ENCODE measurements at regions not wholly inside any gene's neighbourhood (a gene's known extent, or its start where the extent isn't known, plus 50 kb on each side); places are given as distances from the start of the nearest gene placed in this dataset.

DNA sequence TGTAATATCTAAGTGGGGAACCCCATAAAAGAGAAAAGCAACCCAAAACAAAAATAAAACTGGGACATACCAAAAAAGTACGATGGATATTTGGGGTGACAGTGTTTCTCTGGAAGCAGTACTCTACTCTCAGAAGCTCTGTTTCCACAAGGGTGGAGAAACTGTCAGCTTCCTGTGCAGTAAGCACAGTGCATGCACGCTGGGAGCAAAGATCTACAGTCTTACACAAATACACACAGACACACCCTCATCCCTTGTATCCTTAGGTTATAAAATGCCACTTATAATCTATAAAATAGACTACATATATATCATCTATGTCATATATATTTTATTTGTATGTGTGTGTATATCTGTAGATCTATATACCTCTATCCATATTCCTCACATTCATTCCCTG lies 225.8 kb upstream of the SOX5 start:
- Histone ChIP-seq H3K9me3 (ENCODE audit: control insufficient read depth, low read depth, low read length) (no peaks in the 10 kb centered on the region), H3K4me3 (ENCODE audit: control insufficient read depth in 2 of 3, extremely low read depth in 1 of 3, insufficient read depth in 2 of 3, low read depth in 1 of 3, low read length in 3 of 3) (no peak overlapping the region), H3K36me3 (ENCODE audit: control insufficient read depth in 2 of 2, extremely low read depth in 1 of 2, insufficient read depth in 2 of 2, low read length in 2 of 2) (no peaks in the 10 kb centered on the region), H2AFZ (ENCODE audit: control insufficient read depth, low read length) (no peak overlapping the region), H4K20me1 (ENCODE audit: control insufficient read depth, extremely low read depth, insufficient read depth, low read length) (no peaks in the 10 kb centered on the region), H3K27me3 (ENCODE audit: control insufficient read depth, extremely low read depth, insufficient read depth, low read length) (no peaks in the 10 kb centered on the region), H3K4me1 (ENCODE audit: control insufficient read depth, extremely low read depth, insufficient read depth, low read length) (no peaks in the 10 kb centered on the region), H3K27ac (ENCODE audit: control insufficient read depth, insufficient read depth, low read length) (no peak overlapping the region), H3K79me2 (ENCODE audit: control insufficient read depth, insufficient read depth, low read length) (no peaks in the 10 kb centered on the region), H3K4me2 (ENCODE audit: control insufficient read depth, extremely low read depth, insufficient read depth, low read depth, low read length) (no peak overlapping the region), H3K9ac (ENCODE audit: control insufficient read depth, extremely low read depth, insufficient read depth, low read length) (no peak overlapping the region), H3K9me1 (ENCODE audit: control insufficient read depth, extremely low read depth, insufficient read depth, low read length) (no peaks in the 10 kb centered on the region)
- dilution Hi-C loops (cut with MboI; ENCODE audit: extremely low pct_ligation_motif_present, low sequenced_read_pairs), result no loop called here
- no peak for TF ChIP-seq EZH2 (IDR thresholded peaks at IDR 0.05; ENCODE audit: low read length)
- TF ChIP-seq, protein P1, sequence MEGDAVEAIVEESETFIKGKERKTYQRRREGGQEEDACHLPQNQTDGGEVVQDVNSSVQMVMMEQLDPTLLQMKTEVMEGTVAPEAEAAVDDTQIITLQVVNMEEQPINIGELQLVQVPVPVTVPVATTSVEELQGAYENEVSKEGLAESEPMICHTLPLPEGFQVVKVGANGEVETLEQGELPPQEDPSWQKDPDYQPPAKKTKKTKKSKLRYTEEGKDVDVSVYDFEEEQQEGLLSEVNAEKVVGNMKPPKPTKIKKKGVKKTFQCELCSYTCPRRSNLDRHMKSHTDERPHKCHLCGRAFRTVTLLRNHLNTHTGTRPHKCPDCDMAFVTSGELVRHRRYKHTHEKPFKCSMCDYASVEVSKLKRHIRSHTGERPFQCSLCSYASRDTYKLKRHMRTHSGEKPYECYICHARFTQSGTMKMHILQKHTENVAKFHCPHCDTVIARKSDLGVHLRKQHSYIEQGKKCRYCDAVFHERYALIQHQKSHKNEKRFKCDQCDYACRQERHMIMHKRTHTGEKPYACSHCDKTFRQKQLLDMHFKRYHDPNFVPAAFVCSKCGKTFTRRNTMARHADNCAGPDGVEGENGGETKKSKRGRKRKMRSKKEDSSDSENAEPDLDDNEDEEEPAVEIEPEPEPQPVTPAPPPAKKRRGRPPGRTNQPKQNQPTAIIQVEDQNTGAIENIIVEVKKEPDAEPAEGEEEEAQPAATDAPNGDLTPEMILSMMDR (optimal IDR thresholded peaks at IDR 0.05 in 1 of 3, IDR thresholded peaks at IDR 0.05 in 1 of 3, conservative IDR thresholded peaks at IDR 0.05 in 1 of 3; ENCODE audit: extremely low read depth in 1 of 3, insufficient read depth in 2 of 3, low read length in 3 of 3), result no peak
- FAIRE-seq, result no peak
- DNase-seq (ENCODE audit: low read depth, low spot score), result no peak

DNA sequence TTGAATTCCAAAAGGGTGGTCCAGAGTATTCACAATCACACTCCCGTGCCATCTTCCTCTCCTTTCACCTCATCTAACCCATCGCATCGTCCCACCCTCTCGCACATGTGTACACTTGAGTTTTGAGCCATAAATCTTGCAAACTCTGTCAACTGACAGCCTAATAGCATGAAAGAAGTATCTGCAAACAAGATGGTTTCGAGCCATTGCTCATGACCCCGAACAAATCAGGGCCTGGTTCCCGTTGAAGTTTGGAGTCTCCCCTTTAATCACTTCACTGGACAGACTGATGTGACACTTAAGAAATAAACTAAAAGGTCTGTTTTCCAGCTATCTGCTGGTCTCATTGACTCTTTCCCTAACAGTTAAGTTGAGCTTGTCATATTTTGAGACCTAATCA lies 223.6 kb upstream of the SOX5 start:
- Histone ChIP-seq H3K27me3 (ENCODE audit: control insufficient read depth, extremely low read depth, insufficient read depth, low read length) (no peaks in the 10 kb centered on the region), H3K4me1 (ENCODE audit: control insufficient read depth, extremely low read depth, insufficient read depth, low read length) (no peaks in the 10 kb centered on the region), H3K27ac (ENCODE audit: control insufficient read depth, insufficient read depth, low read length) (no peak overlapping the region), H3K9me3 (ENCODE audit: control insufficient read depth, low read depth, low read length) (no peaks in the 10 kb centered on the region), H4K20me1 (ENCODE audit: control insufficient read depth, extremely low read depth, insufficient read depth, low read length) (no peaks in the 10 kb centered on the region), H3K9me1 (ENCODE audit: control insufficient read depth, extremely low read depth, insufficient read depth, low read length) (no peaks in the 10 kb centered on the region), H3K9ac (ENCODE audit: control insufficient read depth, extremely low read depth, insufficient read depth, low read length) (no peak overlapping the region), H3K36me3 (ENCODE audit: control insufficient read depth in 2 of 2, extremely low read depth in 1 of 2, insufficient read depth in 2 of 2, low read length in 2 of 2) (no peaks in the 10 kb centered on the region), H2AFZ (ENCODE audit: control insufficient read depth, low read length) (no peak overlapping the region), H3K79me2 (ENCODE audit: control insufficient read depth, insufficient read depth, low read length) (no peaks in the 10 kb centered on the region), H3K4me2 (ENCODE audit: control insufficient read depth, extremely low read depth, insufficient read depth, low read depth, low read length) (no peak overlapping the region), H3K4me3 (ENCODE audit: control insufficient read depth in 2 of 3, extremely low read depth in 1 of 3, insufficient read depth in 2 of 3, low read depth in 1 of 3, low read length in 3 of 3) (no peak overlapping the region)
- dilution Hi-C loops (cut with MboI; ENCODE audit: extremely low pct_ligation_motif_present, low sequenced_read_pairs), result no loop called here
- DNase-seq (ENCODE audit: low read depth, low spot score) (no peak), FAIRE-seq (no peak)
- TF ChIP-seq EZH2 (IDR thresholded peaks at IDR 0.05; ENCODE audit: low read length), result no peak
- TF ChIP-seq, protein P1 (optimal IDR thresholded peaks at IDR 0.05 in 1 of 3, IDR thresholded peaks at IDR 0.05 in 1 of 3, conservative IDR thresholded peaks at IDR 0.05 in 1 of 3; ENCODE audit: extremely low read depth in 1 of 3, insufficient read depth in 2 of 3, low read length in 3 of 3), result no peak

All from keratinocyte (primary cell).